ENCODE measurements at regions not wholly inside any gene's neighbourhood (a gene's known extent, or its start where the extent isn't known, plus 50 kb on each side); places are given as distances from the start of the nearest gene placed in this dataset.

GRCh38 chr10:44067432-44067831 lies 317.5 kb downstream of the CXCL12 start:
- no peak for DNase-seq (ENCODE audit: low read depth)
- no peak for TF ChIP-seq CTCF (conservative IDR thresholded peaks at IDR 0.05; ENCODE audit: low read depth, low read length)
- H3K4me3 ChIP-seq (ENCODE audit: low read depth, low read length): no peak overlapping the region

- TF ChIP-seq CTCF (conservative IDR thresholded peaks at IDR 0.05; ENCODE audit: low read depth, low read length): no peak
- H3K4me3 ChIP-seq (ENCODE audit: low read depth, low read length): no peak overlapping the region
- DNase-seq (ENCODE audit: low read depth): no peak
Observed at GRCh38 chr10:44066527-44067255, 318.2 kb downstream of the CXCL12 start.

GRCh38 chr10:44065788-44066526 lies 318.9 kb downstream of the CXCL12 start:
- no peak for TF ChIP-seq CTCF (conservative IDR thresholded peaks at IDR 0.05; ENCODE audit: low read depth, low read length)
- DNase-seq (ENCODE audit: low read depth): no peak
- no peak overlapping the region for H3K4me3 ChIP-seq (ENCODE audit: low read depth, low read length)

- DNase-seq (ENCODE audit: low read depth): no peak
- TF ChIP-seq CTCF (conservative IDR thresholded peaks at IDR 0.05; ENCODE audit: low read depth, low read length): no peak
- H3K4me3 ChIP-seq (ENCODE audit: low read depth, low read length): no peak overlapping the region
Observed at GRCh38 chr10:44064987-44065787, 319.7 kb downstream of the CXCL12 start.

GRCh38 chr10:44064317-44064716 lies 320.6 kb downstream of the CXCL12 start:
- no peak for TF ChIP-seq CTCF (conservative IDR thresholded peaks at IDR 0.05; ENCODE audit: low read depth, low read length)
- no peak for DNase-seq (ENCODE audit: low read depth)
- no peak overlapping the region for H3K4me3 ChIP-seq (ENCODE audit: low read depth, low read length)

GRCh38 chr10:44063686-44064085 lies 321.2 kb downstream of the CXCL12 start:
- no peak for TF ChIP-seq CTCF (conservative IDR thresholded peaks at IDR 0.05; ENCODE audit: low read depth, low read length)
- DNase-seq (ENCODE audit: low read depth): no peak
- no peak overlapping the region for H3K4me3 ChIP-seq (ENCODE audit: low read depth, low read length)

Data from choroid plexus epithelial cell (primary cell).